Neutrophil (primary cell): ENCODE measurements at regions not wholly inside any gene's neighbourhood (a gene's known extent, or its start where the extent isn't known, plus 50 kb on each side); places are given as distances from the start of the nearest gene placed in this dataset.

Source experiments
- H3K27ac ChIP-seq: fragments of 200-600 bp; sonication (generic); 2 replicates; pipeline ENCODE4 v1.5.1; 2016; ENCODE audit warnings: mild to moderate bottlenecking, moderate library complexity
- H3K27me3 ChIP-seq: fragments of 200-600 bp; sonication (generic); 2 replicates; pipeline ENCODE4 v1.6.0; 2016; ENCODE audit warnings: mild to moderate bottlenecking
- H3K36me3 ChIP-seq: fragments of 200-600 bp; sonication (generic); 2 replicates; pipeline ENCODE4 v1.5.1; 2017
- H3K4me1 ChIP-seq, 2 experiments: fragments of 200-600 bp in 1 of 2; sonication (generic) in 1 of 2; 1 replicate in 1 of 2; 2 replicates in 1 of 2; pipeline versions ENCODE4 v1.5.1 to v1.6.1; 2013 to 2016; ENCODE audit warnings: low read depth in 1 of 2, low read length in 1 of 2, mild to moderate bottlenecking in 1 of 2, moderate library complexity in 1 of 2; ENCODE audit not compliant: control insufficient read depth in 1 of 2, insufficient read depth in 1 of 2
- H3K4me3 ChIP-seq, 2 experiments: fragments of 200-600 bp in 1 of 2; sonication (generic) in 1 of 2; 1 replicate in 1 of 2; 2 replicates in 1 of 2; pipeline ENCODE4 v1.5.1; 2013 to 2016; ENCODE audit warnings: low read depth in 1 of 2, low read length in 1 of 2, mild to moderate bottlenecking in 1 of 2, moderate library complexity in 1 of 2
- H3K9me3 ChIP-seq: fragments of 200-600 bp; sonication (generic); 2 replicates; pipeline ENCODE4 v1.5.1; 2016
- CTCF ChIP-seq: fragments of 200-600 bp; sonication (generic); IDR thresholded peaks from 2 replicates; pipeline ENCODE4 v1.5.1; 2016; ENCODE audit warnings: antibody characterized with exemption

DNA sequence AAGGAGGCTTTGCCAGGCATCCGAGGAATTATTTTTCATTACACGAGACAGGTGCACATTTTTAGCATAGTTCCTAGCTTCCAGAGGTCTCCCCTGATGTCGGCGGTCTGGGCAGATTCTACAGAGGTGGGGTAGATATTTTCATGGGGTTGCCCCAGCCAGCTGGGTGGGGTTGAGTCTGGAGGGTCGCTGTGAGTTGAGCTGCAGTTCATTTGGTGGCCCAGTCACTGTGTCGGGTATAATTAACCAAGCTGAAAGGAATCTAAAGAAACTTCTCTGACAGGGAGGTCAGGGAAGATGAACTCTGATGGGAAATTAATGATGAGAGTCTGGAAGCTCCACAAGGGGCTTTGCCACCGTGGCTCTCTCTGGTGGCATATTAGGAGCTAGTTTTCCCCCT is 233.7 kb upstream of the NAV2 start:
- no peak overlapping the region for H3K4me3 ChIP-seq
- H3K4me1 ChIP-seq, result no peaks in the 10 kb centered on the region
- no peaks in the 10 kb centered on the region for H3K9me3 ChIP-seq
- no peak for TF ChIP-seq CTCF
- no peaks in the 10 kb centered on the region for H3K36me3 ChIP-seq
- no peak overlapping the region for H3K27ac ChIP-seq
- peaks cover 54% of the 10 kb centered on the region for H3K27me3 ChIP-seq

- Histone ChIP-seq H3K27ac (no peak overlapping the region), H3K27me3 (peaks cover 48% of the 10 kb centered on the region), H3K9me3 (no peaks in the 10 kb centered on the region), H3K4me1 (no peaks in the 10 kb centered on the region), H3K36me3 (no peaks in the 10 kb centered on the region), H3K4me3 (no peak overlapping the region)
- TF ChIP-seq CTCF, result no peak
These were observed 234.4 kb upstream of the E2F8 start for GRCh38 chr11:19474954-19475721.

- Histone ChIP-seq H3K4me1 (no peaks in the 10 kb centered on the region), H3K9me3 (no peaks in the 10 kb centered on the region), H3K4me3 (no peak overlapping the region), H3K27me3 (peaks cover 44% of the 10 kb centered on the region), H3K27ac (no peak overlapping the region), H3K36me3 (no peaks in the 10 kb centered on the region)
- TF ChIP-seq CTCF, result no peak
These were observed 233.5 kb upstream of the E2F8 start for GRCh38 chr11:19474211-19474610.

DNA sequence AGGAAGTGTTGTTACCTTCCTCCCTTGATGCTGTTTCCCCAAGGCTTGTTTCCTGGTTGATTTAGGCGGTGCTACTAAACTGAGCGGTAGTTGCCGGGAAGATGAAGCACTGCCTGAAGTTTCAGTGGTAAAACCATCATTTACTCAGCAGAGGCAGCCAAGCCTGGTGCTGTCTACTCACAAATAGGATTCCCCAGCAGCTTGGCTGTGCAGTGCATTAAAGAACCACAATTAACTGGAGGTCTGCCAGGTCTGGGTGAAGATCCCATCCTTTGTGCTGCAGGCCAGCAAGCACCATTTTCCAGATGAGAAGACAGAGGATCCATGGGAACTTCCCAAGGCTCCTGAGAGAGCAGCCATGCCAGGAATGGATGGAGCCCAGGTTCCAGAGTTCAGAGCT is 231.9 kb upstream of the E2F8 start:
- Histone ChIP-seq H3K27ac (no peak overlapping the region), H3K36me3 (no peaks in the 10 kb centered on the region), H3K27me3 (peaks cover 31% of the 10 kb centered on the region), H3K4me3 (no peak overlapping the region), H3K9me3 (no peaks in the 10 kb centered on the region), H3K4me1 (no peaks in the 10 kb centered on the region)
- TF ChIP-seq CTCF, result no peak

GRCh38 chr11:19467904-19468303 is 227.2 kb upstream of the E2F8 start:
- no peaks in the 10 kb centered on the region for H3K4me1 ChIP-seq
- H3K9me3 ChIP-seq, result no peaks in the 10 kb centered on the region
- H3K27me3 ChIP-seq, result peaks cover 40% of the 10 kb centered on the region
- H3K36me3 ChIP-seq, result no peaks in the 10 kb centered on the region
- TF ChIP-seq CTCF, result no peak
- H3K4me3 ChIP-seq, result no peak overlapping the region
- no peak overlapping the region for H3K27ac ChIP-seq
